GM12875 (cell line): ENCODE measurements at regions not wholly inside any gene's neighbourhood (a gene's known extent, or its start where the extent isn't known, plus 50 kb on each side); places are given as distances from the start of the nearest gene placed in this dataset.

Source experiments
- H3K4me3 ChIP-seq: one replicate; pipeline ENCODE4 v1.5.1; 2011; ENCODE audit warnings: low read depth, low read length, control low read depth
- TF ChIP-seq, protein P1 (sequence below): IDR thresholded peaks from 2 replicates; pipeline ENCODE4 v1.5.1; 2011; ENCODE audit warnings: low read depth, mild to moderate bottlenecking, control low read depth, inconsistent platforms, low read length, moderate library complexity, borderline replicate concordance; ENCODE audit not compliant: insufficient read depth

GRCh38 chr11:81092522-81092921 is 1641.1 kb downstream of the FAM181B start:
- TF ChIP-seq, protein P1, sequence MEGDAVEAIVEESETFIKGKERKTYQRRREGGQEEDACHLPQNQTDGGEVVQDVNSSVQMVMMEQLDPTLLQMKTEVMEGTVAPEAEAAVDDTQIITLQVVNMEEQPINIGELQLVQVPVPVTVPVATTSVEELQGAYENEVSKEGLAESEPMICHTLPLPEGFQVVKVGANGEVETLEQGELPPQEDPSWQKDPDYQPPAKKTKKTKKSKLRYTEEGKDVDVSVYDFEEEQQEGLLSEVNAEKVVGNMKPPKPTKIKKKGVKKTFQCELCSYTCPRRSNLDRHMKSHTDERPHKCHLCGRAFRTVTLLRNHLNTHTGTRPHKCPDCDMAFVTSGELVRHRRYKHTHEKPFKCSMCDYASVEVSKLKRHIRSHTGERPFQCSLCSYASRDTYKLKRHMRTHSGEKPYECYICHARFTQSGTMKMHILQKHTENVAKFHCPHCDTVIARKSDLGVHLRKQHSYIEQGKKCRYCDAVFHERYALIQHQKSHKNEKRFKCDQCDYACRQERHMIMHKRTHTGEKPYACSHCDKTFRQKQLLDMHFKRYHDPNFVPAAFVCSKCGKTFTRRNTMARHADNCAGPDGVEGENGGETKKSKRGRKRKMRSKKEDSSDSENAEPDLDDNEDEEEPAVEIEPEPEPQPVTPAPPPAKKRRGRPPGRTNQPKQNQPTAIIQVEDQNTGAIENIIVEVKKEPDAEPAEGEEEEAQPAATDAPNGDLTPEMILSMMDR = no peak
- H3K4me3 ChIP-seq = no peak overlapping the region

GRCh38 chr11:81089242-81089641 is 1644.4 kb downstream of the FAM181B start:
- no peak overlapping the region for H3K4me3 ChIP-seq
- TF ChIP-seq, protein P1 = no peak

GRCh38 chr11:81080476-81080875 is 1639.6 kb upstream of the TENM4 start:
- H3K4me3 ChIP-seq = no peak overlapping the region
- TF ChIP-seq, protein P1 = no peak

DNA sequence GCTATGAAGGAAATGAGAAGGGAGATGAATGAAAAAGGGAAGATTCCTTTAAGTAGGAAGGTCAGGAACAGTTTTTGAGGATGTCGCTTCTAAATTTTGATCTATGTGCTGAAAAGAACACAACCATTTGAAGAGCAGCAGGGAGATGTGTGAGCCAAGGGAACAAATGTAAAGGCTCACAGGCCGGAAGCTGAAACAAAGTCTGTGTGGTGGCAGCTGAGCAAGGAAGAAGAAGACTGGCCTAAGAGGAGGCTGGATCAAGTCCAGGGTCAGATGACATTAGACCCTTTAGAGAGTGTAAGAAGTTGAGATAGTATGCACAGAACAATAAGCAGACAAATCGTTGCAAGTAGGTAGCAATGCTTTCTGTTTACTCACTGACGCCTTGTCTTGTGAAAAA is 1631.4 kb upstream of the TENM4 start:
- TF ChIP-seq, protein P1 = no peak
- no peak overlapping the region for H3K4me3 ChIP-seq

- TF ChIP-seq, protein P1 = no peak
- no peak overlapping the region for H3K4me3 ChIP-seq
Measured at GRCh38 chr11:81071606-81072005, 1630.8 kb upstream of the TENM4 start.

DNA sequence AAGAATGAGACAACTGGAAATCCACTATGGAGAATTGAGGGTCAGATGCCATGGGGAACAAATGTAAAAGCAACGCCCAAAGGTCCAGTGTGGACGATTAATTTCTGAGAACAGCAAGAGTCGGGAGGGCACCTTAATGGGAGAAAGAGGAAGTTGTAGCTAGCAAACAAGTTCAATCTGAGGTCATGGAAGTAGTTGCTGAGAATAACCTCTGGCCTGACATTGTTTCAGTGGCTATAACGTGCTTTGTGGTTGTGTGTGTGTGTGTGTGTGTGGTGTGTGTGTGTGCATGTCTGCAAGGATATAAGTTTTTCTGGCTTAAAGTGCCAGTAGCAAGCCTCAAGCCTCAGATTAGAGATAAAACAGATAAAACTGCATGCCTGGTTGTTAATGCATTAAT is 1630.1 kb upstream of the TENM4 start:
- no peak overlapping the region for H3K4me3 ChIP-seq
- TF ChIP-seq, protein P1 = no peak

DNA sequence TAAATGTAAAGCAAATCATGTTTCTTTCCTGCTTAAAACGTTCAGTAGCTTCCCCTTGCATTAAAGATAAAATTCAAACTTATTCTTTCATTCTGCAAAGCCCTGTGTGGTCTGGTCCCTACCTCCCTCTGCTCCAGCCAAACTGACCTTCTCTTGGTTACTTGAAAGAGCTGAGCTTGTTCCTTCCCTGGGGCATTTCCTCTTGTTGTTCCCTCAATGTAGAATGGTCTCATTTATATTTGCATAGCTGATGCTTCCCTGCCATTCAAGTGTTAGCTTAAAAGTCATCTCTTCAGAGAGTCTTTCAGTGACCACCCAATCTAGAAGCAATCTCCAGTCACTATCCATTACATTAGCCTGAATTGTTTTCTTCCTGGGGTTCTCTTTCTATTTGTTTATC is 1618.5 kb upstream of the TENM4 start:
- H3K4me3 ChIP-seq = no peak overlapping the region
- TF ChIP-seq, protein P1 = no peak
